HL-60 (cell line): ENCODE measurements at regions not wholly inside any gene's neighbourhood (a gene's known extent, or its start where the extent isn't known, plus 50 kb on each side); places are given as distances from the start of the nearest gene placed in this dataset.

ENCODE experiments used
- POLR2AphosphoS5 ChIP-seq: IDR thresholded peaks from 2 replicates; pipeline ENCODE4 v1.6.1; 2012; ENCODE audit warnings: low read depth
- TF ChIP-seq, protein P1 (sequence below): IDR thresholded peaks from one replicate; pipeline ENCODE4 v1.5.1; 2011; ENCODE audit warnings: low read length, control low read depth, inconsistent platforms; ENCODE audit not compliant: insufficient read depth
- TF ChIP-seq, protein P2 (sequence below): IDR thresholded peaks from 2 replicates; pipeline ENCODE4 v1.6.1; 2012; ENCODE audit warnings: low read depth; ENCODE audit not compliant: insufficient replicate concordance

DNA sequence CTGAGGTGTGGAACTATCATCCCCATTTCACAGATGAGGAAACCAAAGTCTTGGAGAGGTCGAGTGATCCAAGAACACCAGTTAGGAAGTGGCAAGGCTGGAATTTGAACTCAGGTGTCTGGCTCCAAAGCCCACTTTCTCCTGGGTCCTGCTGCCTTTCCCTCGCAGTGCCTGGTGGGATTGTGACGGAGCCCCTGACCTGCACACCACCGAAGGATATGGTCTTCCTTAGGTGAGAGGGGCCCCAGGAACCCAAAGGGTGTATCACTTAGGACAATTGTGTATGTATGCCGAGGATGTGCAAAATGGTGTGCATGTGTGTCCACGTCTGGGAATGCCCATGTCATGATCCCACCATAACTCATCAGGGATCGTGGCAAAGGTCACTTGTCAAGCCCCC is 392.7 kb downstream of the MATN1 start:
- TF ChIP-seq, protein P1, sequence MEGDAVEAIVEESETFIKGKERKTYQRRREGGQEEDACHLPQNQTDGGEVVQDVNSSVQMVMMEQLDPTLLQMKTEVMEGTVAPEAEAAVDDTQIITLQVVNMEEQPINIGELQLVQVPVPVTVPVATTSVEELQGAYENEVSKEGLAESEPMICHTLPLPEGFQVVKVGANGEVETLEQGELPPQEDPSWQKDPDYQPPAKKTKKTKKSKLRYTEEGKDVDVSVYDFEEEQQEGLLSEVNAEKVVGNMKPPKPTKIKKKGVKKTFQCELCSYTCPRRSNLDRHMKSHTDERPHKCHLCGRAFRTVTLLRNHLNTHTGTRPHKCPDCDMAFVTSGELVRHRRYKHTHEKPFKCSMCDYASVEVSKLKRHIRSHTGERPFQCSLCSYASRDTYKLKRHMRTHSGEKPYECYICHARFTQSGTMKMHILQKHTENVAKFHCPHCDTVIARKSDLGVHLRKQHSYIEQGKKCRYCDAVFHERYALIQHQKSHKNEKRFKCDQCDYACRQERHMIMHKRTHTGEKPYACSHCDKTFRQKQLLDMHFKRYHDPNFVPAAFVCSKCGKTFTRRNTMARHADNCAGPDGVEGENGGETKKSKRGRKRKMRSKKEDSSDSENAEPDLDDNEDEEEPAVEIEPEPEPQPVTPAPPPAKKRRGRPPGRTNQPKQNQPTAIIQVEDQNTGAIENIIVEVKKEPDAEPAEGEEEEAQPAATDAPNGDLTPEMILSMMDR, result no peak
- TF ChIP-seq POLR2AphosphoS5, result no peak
- TF ChIP-seq, protein P2, sequence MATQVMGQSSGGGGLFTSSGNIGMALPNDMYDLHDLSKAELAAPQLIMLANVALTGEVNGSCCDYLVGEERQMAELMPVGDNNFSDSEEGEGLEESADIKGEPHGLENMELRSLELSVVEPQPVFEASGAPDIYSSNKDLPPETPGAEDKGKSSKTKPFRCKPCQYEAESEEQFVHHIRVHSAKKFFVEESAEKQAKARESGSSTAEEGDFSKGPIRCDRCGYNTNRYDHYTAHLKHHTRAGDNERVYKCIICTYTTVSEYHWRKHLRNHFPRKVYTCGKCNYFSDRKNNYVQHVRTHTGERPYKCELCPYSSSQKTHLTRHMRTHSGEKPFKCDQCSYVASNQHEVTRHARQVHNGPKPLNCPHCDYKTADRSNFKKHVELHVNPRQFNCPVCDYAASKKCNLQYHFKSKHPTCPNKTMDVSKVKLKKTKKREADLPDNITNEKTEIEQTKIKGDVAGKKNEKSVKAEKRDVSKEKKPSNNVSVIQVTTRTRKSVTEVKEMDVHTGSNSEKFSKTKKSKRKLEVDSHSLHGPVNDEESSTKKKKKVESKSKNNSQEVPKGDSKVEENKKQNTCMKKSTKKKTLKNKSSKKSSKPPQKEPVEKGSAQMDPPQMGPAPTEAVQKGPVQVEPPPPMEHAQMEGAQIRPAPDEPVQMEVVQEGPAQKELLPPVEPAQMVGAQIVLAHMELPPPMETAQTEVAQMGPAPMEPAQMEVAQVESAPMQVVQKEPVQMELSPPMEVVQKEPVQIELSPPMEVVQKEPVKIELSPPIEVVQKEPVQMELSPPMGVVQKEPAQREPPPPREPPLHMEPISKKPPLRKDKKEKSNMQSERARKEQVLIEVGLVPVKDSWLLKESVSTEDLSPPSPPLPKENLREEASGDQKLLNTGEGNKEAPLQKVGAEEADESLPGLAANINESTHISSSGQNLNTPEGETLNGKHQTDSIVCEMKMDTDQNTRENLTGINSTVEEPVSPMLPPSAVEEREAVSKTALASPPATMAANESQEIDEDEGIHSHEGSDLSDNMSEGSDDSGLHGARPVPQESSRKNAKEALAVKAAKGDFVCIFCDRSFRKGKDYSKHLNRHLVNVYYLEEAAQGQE, result no peak
